ENCODE measurements at regions not wholly inside any gene's neighbourhood (a gene's known extent, or its start where the extent isn't known, plus 50 kb on each side); places are given as distances from the start of the nearest gene placed in this dataset.

DNA sequence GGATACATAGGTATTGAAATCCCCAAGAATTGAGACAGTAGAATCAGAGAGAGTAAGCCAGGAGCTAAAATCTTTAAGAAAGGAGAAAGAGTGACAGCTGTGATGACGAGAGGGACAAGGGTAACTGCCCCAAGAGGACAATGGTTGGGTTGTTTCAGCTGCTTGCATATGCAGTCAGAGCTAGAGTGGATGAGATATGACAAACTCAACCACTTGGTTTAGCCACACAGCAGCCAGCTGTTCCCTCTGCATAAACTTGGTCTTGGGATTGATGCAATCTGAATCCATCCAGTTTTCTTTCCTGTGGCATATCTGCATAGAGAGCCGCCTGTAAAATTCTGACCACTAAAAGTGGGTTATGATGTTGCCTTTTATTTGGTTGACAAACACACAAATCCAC is 100.7 kb downstream of the ZNF622 start:
- TF ChIP-seq, protein P1, sequence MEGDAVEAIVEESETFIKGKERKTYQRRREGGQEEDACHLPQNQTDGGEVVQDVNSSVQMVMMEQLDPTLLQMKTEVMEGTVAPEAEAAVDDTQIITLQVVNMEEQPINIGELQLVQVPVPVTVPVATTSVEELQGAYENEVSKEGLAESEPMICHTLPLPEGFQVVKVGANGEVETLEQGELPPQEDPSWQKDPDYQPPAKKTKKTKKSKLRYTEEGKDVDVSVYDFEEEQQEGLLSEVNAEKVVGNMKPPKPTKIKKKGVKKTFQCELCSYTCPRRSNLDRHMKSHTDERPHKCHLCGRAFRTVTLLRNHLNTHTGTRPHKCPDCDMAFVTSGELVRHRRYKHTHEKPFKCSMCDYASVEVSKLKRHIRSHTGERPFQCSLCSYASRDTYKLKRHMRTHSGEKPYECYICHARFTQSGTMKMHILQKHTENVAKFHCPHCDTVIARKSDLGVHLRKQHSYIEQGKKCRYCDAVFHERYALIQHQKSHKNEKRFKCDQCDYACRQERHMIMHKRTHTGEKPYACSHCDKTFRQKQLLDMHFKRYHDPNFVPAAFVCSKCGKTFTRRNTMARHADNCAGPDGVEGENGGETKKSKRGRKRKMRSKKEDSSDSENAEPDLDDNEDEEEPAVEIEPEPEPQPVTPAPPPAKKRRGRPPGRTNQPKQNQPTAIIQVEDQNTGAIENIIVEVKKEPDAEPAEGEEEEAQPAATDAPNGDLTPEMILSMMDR (IDR thresholded peaks at IDR 0.05; ENCODE audit: low read length): no peak
- TF ChIP-seq EZH2 (optimal IDR thresholded peaks at IDR 0.05; ENCODE audit: low read depth, low read length): no peak
